ENCODE measurements at regions not wholly inside any gene's neighbourhood (a gene's known extent, or its start where the extent isn't known, plus 50 kb on each side); places are given as distances from the start of the nearest gene placed in this dataset.

DNA sequence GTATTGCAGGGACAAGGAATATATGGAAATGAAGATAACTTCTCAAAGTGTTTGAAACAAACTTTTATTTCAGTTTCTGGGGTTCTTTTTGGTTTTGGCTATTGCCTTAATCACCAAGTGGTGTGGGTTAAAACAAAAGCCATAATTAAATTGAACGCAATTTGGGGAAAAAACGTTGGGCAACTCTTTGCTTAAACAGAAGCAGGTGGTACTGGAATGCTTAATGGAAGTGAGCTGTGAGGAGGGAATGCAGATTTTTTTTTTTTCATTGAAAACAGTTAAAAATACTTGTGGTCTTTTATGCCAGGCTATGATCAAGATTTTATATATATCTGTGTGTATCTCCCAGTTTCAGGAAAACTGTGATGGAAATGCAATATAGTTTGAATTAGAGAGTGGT lies 195.7 kb upstream of the TUT7 start:
- TF ChIP-seq ZFX (IDR thresholded peaks at IDR 0.05): no peak
- TF ChIP-seq, protein P1, sequence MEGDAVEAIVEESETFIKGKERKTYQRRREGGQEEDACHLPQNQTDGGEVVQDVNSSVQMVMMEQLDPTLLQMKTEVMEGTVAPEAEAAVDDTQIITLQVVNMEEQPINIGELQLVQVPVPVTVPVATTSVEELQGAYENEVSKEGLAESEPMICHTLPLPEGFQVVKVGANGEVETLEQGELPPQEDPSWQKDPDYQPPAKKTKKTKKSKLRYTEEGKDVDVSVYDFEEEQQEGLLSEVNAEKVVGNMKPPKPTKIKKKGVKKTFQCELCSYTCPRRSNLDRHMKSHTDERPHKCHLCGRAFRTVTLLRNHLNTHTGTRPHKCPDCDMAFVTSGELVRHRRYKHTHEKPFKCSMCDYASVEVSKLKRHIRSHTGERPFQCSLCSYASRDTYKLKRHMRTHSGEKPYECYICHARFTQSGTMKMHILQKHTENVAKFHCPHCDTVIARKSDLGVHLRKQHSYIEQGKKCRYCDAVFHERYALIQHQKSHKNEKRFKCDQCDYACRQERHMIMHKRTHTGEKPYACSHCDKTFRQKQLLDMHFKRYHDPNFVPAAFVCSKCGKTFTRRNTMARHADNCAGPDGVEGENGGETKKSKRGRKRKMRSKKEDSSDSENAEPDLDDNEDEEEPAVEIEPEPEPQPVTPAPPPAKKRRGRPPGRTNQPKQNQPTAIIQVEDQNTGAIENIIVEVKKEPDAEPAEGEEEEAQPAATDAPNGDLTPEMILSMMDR (conservative IDR thresholded peaks at IDR 0.05): no peak
- H3K27ac ChIP-seq: no peak overlapping the region

DNA sequence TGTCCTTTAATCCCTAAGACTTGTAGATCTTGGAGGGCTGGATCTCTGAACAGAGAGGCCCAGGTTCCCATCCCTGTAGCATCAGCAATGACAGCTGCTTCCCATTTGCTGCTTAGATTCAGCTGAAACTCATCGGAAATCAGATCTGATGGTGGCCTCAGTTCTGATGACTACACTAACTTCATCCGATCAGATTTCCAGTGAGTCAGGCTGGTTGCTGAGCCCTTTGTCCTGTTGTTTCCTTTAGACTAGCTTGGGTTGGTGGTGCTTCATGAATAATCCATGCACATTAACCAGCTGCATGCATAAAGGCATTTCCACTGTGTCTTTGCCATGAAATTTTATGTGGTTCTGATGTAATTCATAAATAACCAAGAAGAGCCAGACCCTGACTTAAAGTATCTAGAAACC lies 195.2 kb upstream of the TUT7 start:
- H3K27ac ChIP-seq: no peak overlapping the region
- no peak for TF ChIP-seq ZFX (IDR thresholded peaks at IDR 0.05)
- TF ChIP-seq, protein P1 (conservative IDR thresholded peaks at IDR 0.05): no peak

DNA sequence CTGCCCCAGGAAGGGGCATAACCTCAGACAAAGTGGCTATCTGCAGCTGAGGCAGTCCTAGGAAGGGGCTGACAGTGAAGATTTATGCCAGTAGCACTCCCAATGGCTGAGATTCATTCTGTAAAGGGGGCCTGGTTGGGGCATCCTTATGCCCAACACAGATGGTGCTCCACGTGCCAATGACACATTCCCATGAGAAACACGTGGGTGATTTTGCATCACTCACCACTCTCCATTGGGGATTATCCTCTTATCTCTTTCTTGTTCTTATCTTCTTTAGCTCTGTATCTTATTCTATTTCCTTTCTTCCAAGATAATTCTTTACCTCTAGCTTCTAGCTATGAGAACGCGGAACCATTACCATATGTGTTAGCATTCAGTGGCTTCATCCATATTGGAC lies 194.0 kb upstream of the TUT7 start:
- H3K27ac ChIP-seq: no peak overlapping the region
- TF ChIP-seq, protein P1 (conservative IDR thresholded peaks at IDR 0.05): no peak

DNA sequence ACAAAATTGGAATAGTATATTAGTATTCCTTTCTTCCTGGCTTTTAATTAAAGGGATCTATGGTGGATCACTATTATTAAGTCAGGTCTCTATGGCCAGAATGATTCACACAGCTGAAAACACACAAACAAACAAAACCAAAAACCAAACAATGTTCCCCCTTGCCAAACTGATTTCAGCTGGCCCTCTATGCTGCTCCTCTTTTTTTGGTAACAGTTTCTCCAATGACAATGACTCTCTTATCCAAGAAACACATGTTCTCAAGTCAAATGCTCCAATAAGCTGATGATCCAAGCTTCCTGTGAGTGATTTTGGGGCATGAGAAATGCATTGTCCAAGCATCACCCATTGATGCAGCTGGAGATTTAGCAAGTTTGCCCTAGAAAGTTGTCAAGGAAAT lies 193.4 kb upstream of the TUT7 start:
- TF ChIP-seq, protein P1 (conservative IDR thresholded peaks at IDR 0.05): no peak
- TF ChIP-seq ZFX (IDR thresholded peaks at IDR 0.05): no peak
- H3K27ac ChIP-seq: no peak overlapping the region

DNA sequence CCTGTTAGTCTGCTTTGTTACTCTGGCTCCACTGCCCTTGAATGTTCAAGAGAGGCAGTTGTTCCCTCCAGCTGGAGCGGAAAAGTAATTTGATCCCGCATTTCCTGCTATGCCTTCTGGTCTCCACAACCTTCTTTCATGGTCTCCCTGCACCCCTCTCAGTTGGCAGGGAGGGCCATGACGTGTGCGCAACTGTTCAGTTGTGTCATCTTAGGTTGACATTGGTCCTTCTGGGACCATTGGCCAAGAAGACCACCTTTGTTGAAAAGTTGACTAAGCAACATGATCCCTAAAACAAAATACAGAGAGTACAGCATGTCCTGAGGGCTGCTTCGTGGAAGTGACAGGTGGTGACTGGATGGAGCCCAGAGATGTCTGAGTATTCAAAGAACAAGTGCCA lies 192.5 kb upstream of the TUT7 start:
- peak overlapping the region; percentile 14; the same call in 1 of the 2 replicates for H3K27ac ChIP-seq

DNA sequence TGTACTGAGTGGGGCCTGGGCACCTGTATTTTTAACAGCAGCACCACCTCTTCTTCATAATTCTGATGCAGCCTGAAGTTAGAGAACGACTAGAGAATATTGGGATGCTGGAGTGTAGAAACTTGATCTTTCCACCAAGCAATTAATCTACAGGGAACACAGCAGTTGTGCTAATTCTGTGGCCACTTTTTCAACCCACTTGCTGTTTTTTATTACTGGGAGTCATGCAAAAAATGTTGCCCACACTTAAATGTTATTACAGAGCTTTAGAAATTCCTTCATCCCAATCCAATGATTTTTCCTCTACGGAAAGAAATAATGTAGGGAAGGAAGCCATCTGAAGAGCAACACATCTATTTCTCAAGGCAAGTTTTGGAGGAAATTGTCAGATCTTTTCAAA lies 190.9 kb upstream of the TUT7 start:
- no peak for TF ChIP-seq ZFX (IDR thresholded peaks at IDR 0.05)
- TF ChIP-seq, protein P1 (conservative IDR thresholded peaks at IDR 0.05): no peak
- no peak overlapping the region for H3K27ac ChIP-seq

More for the DNA sequence above, 192.5 kb upstream of the TUT7 start:
- no peak for TF ChIP-seq ZFX (IDR thresholded peaks at IDR 0.05)

DNA sequence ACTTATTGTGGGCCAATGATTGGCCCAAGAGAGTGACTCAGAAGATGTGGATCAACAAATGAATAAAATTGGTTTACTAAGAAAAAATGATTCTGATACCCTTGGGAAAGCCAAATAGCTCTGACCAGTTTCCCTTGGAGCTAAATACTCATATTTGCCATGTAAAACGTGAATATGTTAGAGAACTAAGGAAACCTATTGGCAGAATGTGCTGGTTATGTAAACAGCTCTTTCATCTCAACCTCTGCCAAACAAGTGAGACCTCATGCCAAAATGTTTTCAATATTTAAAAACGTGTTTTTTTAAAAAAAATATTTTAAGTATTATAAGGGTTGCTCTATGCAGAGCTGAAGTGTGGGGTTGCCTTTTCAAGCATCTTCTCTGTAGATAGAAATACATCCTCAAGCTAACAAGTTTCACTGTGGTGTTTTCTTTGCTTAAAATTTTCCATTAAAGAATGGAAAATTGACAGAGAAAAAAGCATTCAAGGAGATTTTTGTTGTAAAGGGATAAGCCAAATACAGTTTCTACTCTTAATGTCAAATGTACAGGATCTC lies 186.9 kb upstream of the TUT7 start:
- TF ChIP-seq ZFX (IDR thresholded peaks at IDR 0.05): no peak
- TF ChIP-seq, protein P1 (conservative IDR thresholded peaks at IDR 0.05): no peak
- no peak overlapping the region for H3K27ac ChIP-seq

DNA sequence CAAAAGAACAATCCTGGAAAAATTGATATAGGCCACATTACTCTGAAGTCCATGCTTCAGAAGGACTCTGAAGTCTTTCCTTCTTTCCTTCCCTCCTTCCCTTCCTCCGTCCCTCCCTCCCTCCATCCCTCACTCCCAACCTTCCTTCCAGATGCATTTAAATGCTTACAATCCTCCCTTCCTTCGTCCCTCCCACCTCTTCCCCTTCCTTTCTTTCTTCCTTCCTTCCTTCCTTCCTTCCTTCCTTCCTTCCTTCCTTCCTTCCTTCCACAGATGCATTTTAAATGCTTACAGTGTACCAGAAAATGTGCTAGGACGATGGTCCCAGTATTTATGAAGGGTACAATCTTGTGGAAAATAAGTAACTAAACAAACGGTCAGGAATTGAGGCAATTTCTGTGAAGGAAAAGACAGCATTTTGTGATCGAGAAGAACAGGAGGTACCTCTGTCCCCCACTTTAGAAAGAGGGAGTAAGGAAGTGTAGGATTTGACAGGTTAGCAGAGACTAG lies 181.3 kb upstream of the TUT7 start:
- no peak overlapping the region for H3K27ac ChIP-seq
- no peak for TF ChIP-seq ZFX (IDR thresholded peaks at IDR 0.05)
- TF ChIP-seq, protein P1 (conservative IDR thresholded peaks at IDR 0.05): no peak
